ENCODE measurements at regions not wholly inside any gene's neighbourhood (a gene's known extent, or its start where the extent isn't known, plus 50 kb on each side); places are given as distances from the start of the nearest gene placed in this dataset.

- no peak for TF ChIP-seq CTCF (IDR thresholded peaks at IDR 0.05)
- no peak for TF ChIP-seq EZH2 (IDR thresholded peaks at IDR 0.05; ENCODE audit: borderline replicate concordance, insufficient read depth, low read depth, low read length, poor library complexity, severe bottlenecking)
Observed at GRCh38 chr15:53844634-53845033, 85.2 kb upstream of the WDR72 start.
